ENCODE measurements at regions not wholly inside any gene's neighbourhood (a gene's known extent, or its start where the extent isn't known, plus 50 kb on each side); places are given as distances from the start of the nearest gene placed in this dataset.

- no peak for TF ChIP-seq EP300 (conservative IDR thresholded peaks at IDR 0.05; ENCODE audit: poor library complexity, severe bottlenecking)
- no peak for TF ChIP-seq CTCF (IDR thresholded peaks at IDR 0.05; ENCODE audit: poor library complexity, severe bottlenecking)
Observed at GRCh38 chr4:114335339-114335738, 263.3 kb upstream of the UGT8 start.
